Common myeloid progenitor, CD34-positive (primary cell): ENCODE measurements at regions not wholly inside any gene's neighbourhood (a gene's known extent, or its start where the extent isn't known, plus 50 kb on each side); places are given as distances from the start of the nearest gene placed in this dataset.

ENCODE experiments used
- CTCF ChIA-PET: fragments of 350-600 bp; sonication (Branson Sonifier 250); formaldehyde crosslinking; loops from one replicate; lab custom pipeline; 2021; ENCODE audit warnings: antibody characterized with exemption; lab: Charles Lee
- POLR2A ChIA-PET: fragments of 350-600 bp; sonication (Branson Sonifier 250); formaldehyde crosslinking; loops from one replicate; lab custom pipeline; 2021; ENCODE audit warnings: antibody characterized with exemption; lab: Charles Lee
- DNase-seq, 3 donors: peaks; one replicate each; pipeline versions ENCODE4 v3.0.0 to v3.0.0-alpha.2; 2013
- H3K27ac ChIP-seq, 2 experiments: 1 replicate in 1 of 2; 2 replicates in 1 of 2; pipeline ENCODE4 v1.7.0; 2013; ENCODE audit warnings: inconsistent platforms in 2 of 2, low read length in 2 of 2, mild to moderate bottlenecking in 2 of 2, low read depth in 1 of 2, moderate library complexity in 1 of 2; ENCODE audit not compliant: severe bottlenecking in 2 of 2, insufficient read depth in 1 of 2, poor library complexity in 1 of 2
- H3K27me3 ChIP-seq, 5 experiments: replicated peaks in 2 of 5; 1 replicate in 3 of 5; 2 replicates in 2 of 5; pipeline versions ENCODE4 v1.6.1 to v1.7.0; 2013; ENCODE audit warnings: low read length in 4 of 5, mild to moderate bottlenecking in 2 of 5, moderate library complexity in 2 of 5, inconsistent platforms in 1 of 5; ENCODE audit not compliant: insufficient read depth in 5 of 5, control insufficient read depth in 4 of 5
- H3K36me3 ChIP-seq, 4 experiments: 1 replicate in 2 of 4; 2 replicates in 2 of 4; pipeline versions ENCODE4 v1.6.1 to v1.7.0; 2013; ENCODE audit warnings: low read length in 3 of 4, control low read depth in 1 of 4, mild to moderate bottlenecking in 1 of 4; ENCODE audit not compliant: control insufficient read depth in 4 of 4, insufficient read depth in 4 of 4
- H3K4me1 ChIP-seq, 4 experiments: 1 replicate in 3 of 4; 2 replicates in 1 of 4; pipeline versions ENCODE4 v1.6.1 to v1.7.1; 2013; ENCODE audit warnings: low read length in 3 of 4, mild to moderate bottlenecking in 3 of 4, control low read depth in 1 of 4, inconsistent platforms in 1 of 4, moderate library complexity in 1 of 4; ENCODE audit not compliant: control insufficient read depth in 4 of 4, insufficient read depth in 4 of 4; ENCODE audit errors: control extremely low read depth in 1 of 4
- H3K4me3 ChIP-seq, 7 experiments: 1 replicate in 4 of 7; 2 replicates in 3 of 7; pipeline versions ENCODE4 v1.5.1 to v1.7.0; 2013; ENCODE audit warnings: mild to moderate bottlenecking in 7 of 7, low read length in 6 of 7, moderate library complexity in 6 of 7, inconsistent platforms in 2 of 7, low read depth in 2 of 7, control low read depth in 1 of 7; ENCODE audit not compliant: insufficient read depth in 4 of 7, control insufficient read depth in 1 of 7; ENCODE audit errors: extremely low read depth in 1 of 7
- H3K9me3 ChIP-seq, 5 experiments: 1 replicate in 4 of 5; 2 replicates in 1 of 5; pipeline versions ENCODE4 v1.6.1 to v1.7.1; 2013; ENCODE audit warnings: low read length in 4 of 5, mild to moderate bottlenecking in 2 of 5, inconsistent platforms in 1 of 5, low read depth in 1 of 5, moderate library complexity in 1 of 5; ENCODE audit not compliant: control insufficient read depth in 4 of 5, insufficient read depth in 2 of 5; ENCODE audit errors: control extremely low read depth in 1 of 5
- WGBS: methylation state at CpG from one replicate; pipeline ENCODE4 v1.1.5; 2013; ENCODE audit not compliant: insufficient coverage; 5-methylcytosine and 5-hydroxymethylcytosine counted together

DNA sequence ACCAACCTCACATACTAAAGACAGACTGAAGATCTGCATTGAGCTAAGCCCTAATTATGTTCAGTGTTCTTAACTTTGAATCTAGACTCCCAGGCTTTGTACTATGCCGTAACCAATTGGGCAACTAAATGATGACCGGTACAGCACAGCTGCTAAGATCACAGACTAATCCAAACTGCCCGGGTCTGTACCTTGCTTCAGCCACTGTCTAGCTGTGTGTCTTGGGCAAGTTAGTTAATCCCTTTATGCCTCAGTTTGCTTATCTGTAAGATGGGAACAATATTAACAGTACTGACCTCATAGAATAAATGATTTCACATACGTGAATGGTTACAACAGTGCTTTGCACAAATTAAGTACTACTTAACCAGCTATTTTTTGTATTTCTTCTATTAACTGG lies 205.8 kb upstream of the NFE2L3 start:
- DNase-seq = no peak
- H3K27me3 ChIP-seq = peaks cover 0 to 46% (median 18%) of the 10 kb centered on the region in 5 experiments
- no peaks in the 10 kb centered on the region for H3K36me3 ChIP-seq
- POLR2A ChIA-PET = no interaction called here
- WGBS = 100% methylated on average over 3 of the region's 4 CpGs
- peaks cover 4 to 18% (median 17%) of the 10 kb centered on the region in 4 experiments for H3K4me1 ChIP-seq
- no peak overlapping the region for H3K27ac ChIP-seq
- CTCF ChIA-PET = interaction anchor here (0.9 to 2.1 kb wide), 2 partner anchors 11 to 50 kb away, joined by 4 to 6 read pairs; no protein-coding TSS in a partner anchor
- no peak overlapping the region for H3K4me3 ChIP-seq
- H3K9me3 ChIP-seq = no peaks in the 10 kb centered on the region

DNA sequence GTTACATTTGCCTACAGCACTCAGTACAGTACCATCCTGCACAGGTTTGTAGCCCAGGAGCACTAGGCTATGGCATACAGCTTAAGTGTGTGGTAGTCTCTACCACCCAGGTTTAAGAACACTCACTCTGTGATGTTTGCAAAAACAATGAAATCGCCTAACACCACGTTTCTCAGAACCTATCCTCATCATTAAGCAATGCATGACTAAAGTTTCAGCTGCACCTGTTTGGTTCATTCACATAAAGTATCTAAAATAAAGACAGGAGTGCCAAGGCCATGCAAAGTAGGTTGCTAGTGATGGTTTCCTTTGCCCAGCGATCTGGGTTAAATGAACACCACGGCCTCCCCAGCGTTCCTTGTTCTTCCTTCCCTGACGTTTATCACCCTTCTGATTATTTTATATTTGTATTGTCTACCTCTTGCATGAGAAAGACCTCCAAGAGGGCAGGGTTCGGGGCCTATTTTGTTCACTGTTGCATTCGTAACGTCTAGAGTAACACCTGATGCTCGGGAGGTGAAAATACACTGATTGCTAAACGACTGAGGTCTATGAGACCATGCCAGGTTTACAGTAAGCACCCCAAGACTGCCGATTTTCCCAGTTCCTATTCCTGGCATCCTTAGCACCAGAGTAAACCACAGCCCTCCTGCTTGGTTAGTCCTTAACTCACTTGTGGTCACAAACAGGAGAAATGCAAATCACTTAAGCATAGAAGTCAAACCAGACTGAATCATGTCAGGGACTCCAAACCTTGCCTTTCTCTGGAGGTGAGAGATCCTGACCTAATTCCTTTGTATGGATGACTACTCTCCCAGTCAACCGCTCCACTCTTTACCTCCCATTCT lies 204.1 kb upstream of the NFE2L3 start:
- Histone ChIP-seq H3K4me3 (no peak overlapping the region), H3K9me3 (no peaks in the 10 kb centered on the region), H3K27ac (no peak overlapping the region), H3K27me3 (peaks cover 0 to 55% (median 18%) of the 10 kb centered on the region in 5 experiments), H3K4me1 (peaks cover 4 to 25% (median 21%) of the 10 kb centered on the region in 4 experiments), H3K36me3 (no peaks in the 10 kb centered on the region)
- WGBS = 88% methylated on average over 8 of the region's 13 CpGs
- DNase-seq = no peak
- ChIA-PET CTCF (interaction anchor here (2.1 kb wide), 1 partner anchor 52 kb away, joined by 6 read pairs; no protein-coding TSS in a partner anchor), POLR2A (no interaction called here)

DNA sequence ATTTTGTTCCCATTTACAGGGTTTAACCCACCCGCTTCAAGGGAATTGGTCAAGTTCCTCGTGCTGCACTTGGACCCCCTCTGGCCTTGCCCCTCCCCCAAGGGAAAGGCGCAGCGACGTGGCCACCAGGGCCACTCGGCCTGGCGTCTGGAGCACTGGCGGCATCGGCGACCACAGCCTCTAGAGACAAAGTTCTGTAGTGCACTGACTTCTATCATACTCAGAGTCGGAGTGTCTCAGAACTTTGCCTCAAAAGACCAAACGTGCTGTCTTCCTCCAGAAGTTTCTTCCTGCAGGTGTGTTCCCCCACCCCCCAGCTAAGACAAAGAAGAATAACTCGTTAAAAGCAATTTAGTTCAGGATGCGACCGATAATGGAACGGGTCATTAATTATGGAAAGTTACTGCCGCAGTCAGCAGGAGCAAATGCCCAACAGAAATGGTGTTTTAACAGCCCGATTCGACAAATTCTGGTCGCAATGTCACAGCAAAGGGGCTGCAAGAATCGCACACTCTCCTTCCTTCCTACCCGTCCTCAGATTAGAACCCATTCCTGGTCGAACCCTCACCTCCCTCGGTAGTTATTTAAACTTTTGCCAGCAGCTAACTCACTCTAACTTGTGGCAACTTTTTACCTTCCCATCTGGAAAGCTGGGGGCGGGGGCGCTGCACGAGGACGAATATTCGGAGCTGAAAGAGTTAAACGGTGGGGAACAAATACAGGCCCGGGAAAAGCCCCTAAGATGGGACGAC lies 202.1 kb upstream of the NFE2L3 start:
- DNase-seq = peak in 2 of 3 donors; percentile 26 to 47
- peak overlapping the region; percentile 13 to 70 (median 45) for H3K4me3 ChIP-seq
- no peaks in the 10 kb centered on the region for H3K36me3 ChIP-seq
- WGBS = 7% methylated on average over 24 of the region's 32 CpGs
- H3K9me3 ChIP-seq = no peaks in the 10 kb centered on the region
- H3K27me3 ChIP-seq = peaks cover 0 to 55% (median 18%) of the 10 kb centered on the region in 5 experiments
- ChIA-PET POLR2A (no interaction called here), CTCF (no interaction called here)
- H3K27ac ChIP-seq = no peak overlapping the region
- H3K4me1 ChIP-seq = peaks cover 4 to 25% (median 21%) of the 10 kb centered on the region in 4 experiments

DNA sequence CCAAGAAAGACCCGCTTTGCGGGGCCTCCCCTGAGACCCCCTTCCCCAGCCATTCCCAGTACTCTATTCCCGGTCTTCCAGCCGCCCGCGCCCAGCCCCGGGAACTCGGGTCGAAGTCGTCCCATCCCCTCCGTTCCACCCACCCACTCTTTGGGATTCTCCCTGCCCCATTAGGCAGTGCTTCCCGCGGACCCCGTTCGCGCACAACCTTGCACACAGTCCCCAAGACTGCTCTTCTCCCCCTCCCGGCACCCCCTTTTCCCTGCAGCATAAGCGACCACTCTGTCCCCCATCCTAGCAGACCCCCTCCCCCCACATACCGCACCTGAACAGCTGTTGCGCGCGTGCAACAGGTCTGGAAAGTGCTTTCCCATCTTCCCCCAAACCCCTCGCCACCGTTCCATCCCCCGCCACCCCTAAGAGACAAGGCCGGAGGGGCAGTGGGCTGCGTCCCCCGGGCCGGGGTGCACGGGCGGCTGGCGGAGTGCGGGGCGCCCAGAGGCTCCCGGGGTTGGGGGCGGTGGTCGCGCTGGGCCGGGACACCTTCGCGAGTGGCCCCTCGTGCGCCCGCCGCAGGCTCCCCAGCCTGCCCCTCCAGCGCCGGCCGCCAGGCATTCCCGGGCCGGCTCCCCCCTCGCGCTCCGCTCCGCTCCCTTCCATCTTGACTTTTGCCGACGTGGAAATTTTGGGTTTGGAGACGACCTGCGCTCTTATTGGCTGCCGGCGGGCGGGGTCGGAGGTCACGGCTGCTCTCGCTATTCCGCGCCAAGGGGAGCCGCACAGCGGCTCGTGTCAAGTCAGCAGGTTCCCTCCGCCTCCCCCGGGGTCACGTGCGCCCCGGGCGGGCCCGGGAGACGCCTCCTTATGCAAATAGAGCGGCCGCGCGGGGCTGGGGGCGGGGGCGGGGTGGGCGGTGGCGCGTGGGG lies 201.2 kb upstream of the NFE2L3 start:
- H3K4me3 ChIP-seq = peak overlapping the region; percentile 13 to 70 (median 45)
- no peaks in the 10 kb centered on the region for H3K36me3 ChIP-seq
- DNase-seq = peak; percentile 86 to 92 (median 90)
- ChIA-PET POLR2A (no interaction called here), CTCF (no interaction called here)
- H3K4me1 ChIP-seq = peaks cover 4 to 25% (median 21%) of the 10 kb centered on the region in 4 experiments
- peaks cover 0 to 55% (median 18%) of the 10 kb centered on the region in 5 experiments for H3K27me3 ChIP-seq
- no peak overlapping the region for H3K27ac ChIP-seq
- H3K9me3 ChIP-seq = no peaks in the 10 kb centered on the region
- WGBS = under 1% methylated on average over 60 of the region's 86 CpGs

DNA sequence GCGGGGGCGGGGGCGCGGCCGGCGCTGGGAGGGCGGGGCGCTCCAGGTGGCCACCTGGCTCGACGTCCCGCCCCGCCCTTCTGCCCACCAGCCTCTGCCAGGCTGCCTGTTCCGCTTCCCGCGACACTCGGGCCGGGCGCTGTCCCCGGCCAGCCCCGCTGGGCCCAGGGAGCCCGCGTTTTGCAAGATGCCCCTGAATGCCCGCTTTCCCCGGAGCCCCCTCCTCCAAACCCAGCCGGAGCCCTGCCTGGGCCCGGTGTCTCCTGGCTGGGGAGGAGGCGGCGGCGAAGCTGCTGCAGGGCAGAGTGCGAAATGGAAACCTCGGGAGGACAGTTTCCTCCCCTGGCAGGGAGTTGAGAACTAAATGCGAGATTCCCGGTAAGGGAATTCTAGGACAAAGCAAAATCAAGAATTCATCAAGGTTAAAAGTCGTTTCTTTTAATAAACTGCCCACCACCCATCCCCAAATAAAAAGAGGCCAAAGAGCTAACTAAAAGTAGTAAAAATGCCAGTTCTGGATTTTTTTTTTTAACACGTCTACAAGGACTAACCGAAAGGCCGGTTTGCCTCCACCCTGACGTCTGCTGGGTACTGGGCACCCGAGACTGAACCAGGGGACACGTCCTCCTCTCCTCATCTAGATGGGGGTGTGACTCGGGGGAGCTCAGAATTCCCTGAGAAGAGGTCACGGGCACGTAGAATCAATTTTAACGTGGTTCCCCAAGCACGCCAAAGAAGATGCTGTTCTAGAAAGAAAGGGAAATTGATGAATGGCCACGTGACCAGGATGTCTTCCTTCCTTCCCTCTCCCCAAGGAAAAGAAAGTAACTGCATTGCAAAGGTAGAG lies 200.4 kb upstream of the NFE2L3 start:
- ChIA-PET POLR2A (no interaction called here), CTCF (no interaction called here)
- Histone ChIP-seq H3K9me3 (no peaks in the 10 kb centered on the region), H3K4me3 (peak overlapping the region; percentile 42 to 74 (median 57)), H3K27ac (no peak overlapping the region), H3K4me1 (peaks cover 4 to 25% (median 21%) of the 10 kb centered on the region in 4 experiments), H3K27me3 (peaks cover 0 to 53% (median 20%) of the 10 kb centered on the region in 5 experiments), H3K36me3 (no peaks in the 10 kb centered on the region)
- WGBS = 6% methylated on average over 36 of the region's 46 CpGs
- peak in 1 of 3 donors; percentile 6 for DNase-seq
